ENCODE measurements at regions not wholly inside any gene's neighbourhood (a gene's known extent, or its start where the extent isn't known, plus 50 kb on each side); places are given as distances from the start of the nearest gene placed in this dataset.

- no peak for ATAC-seq (ENCODE audit: low read depth)
- H3K4me2 ChIP-seq (replicated peaks; ENCODE audit: low read depth, low read length, poor library complexity, severe bottlenecking): no peak overlapping the region
- H3K9me3 ChIP-seq (ENCODE audit: control extremely low read depth in 1 of 3, control insufficient read depth in 2 of 3, insufficient read depth in 1 of 3, low read length in 2 of 3): peaks cover 0 to 5% (median 4%) of the 10 kb centered on the region in 3 donors
- POLR2A ChIA-PET: no interaction called here
- 59% methylated on average over 3 of the region's 3 CpGs for WGBS (ENCODE audit: insufficient coverage)
- H3K27me3 ChIP-seq (replicated peaks in 1 of 4; ENCODE audit: control extremely low read depth in 1 of 4, control insufficient read depth in 3 of 4, insufficient read depth in 4 of 4, low read length in 3 of 4): no peaks in the 10 kb centered on the region
- Mint-ChIP-seq H3K9me3 (ENCODE audit: insufficient read depth) (peaks cover 7% of the 10 kb centered on the region), H3K27ac (no peak overlapping the region), H3K27me3 (no peaks in the 10 kb centered on the region), H3K4me1 (no peaks in the 10 kb centered on the region), H3K4me3 (no peak overlapping the region)
- CTCF ChIA-PET: no interaction called here
- H3K9ac ChIP-seq (ENCODE audit: low read length): no peak overlapping the region
- no peaks in the 10 kb centered on the region for H3K36me3 ChIP-seq (replicated peaks in 1 of 2; ENCODE audit: control extremely low read depth in 1 of 2, control insufficient read depth in 1 of 2, extremely low read depth in 1 of 2, insufficient read depth in 2 of 2, low read length in 1 of 2)
- H3K4me3 ChIP-seq (ENCODE audit: control extremely low read depth in 1 of 5, extremely low read depth in 1 of 5, insufficient read depth in 1 of 5, low read depth in 2 of 5, low read length in 4 of 5): no peak overlapping the region
- no peak overlapping the region for H3K27ac ChIP-seq (ENCODE audit: low read length in 2 of 2)
- H2AFZ ChIP-seq (ENCODE audit: insufficient read depth, low read depth, low read length, poor library complexity, severe bottlenecking): no peak overlapping the region
- intact Hi-C loops (cut with micrococcal nuclease): no loop called here
- no peaks in the 10 kb centered on the region for H3K4me1 ChIP-seq (ENCODE audit: control insufficient read depth in 2 of 2, insufficient read depth in 2 of 2, low read length in 2 of 2)
- no peak for TF ChIP-seq EZH2 (IDR thresholded peaks at IDR 0.05; ENCODE audit: borderline replicate concordance, insufficient read depth, low read depth, low read length, poor library complexity, severe bottlenecking)
- no peak for TF ChIP-seq CTCF (IDR thresholded peaks at IDR 0.05)
- no peak for DNase-seq
- H4K20me1 ChIP-seq (ENCODE audit: control insufficient read depth, insufficient read depth, low read length, poor library complexity, severe bottlenecking): no peaks in the 10 kb centered on the region
- no peaks in the 10 kb centered on the region for H3K79me2 ChIP-seq (ENCODE audit: control insufficient read depth, insufficient read depth, low read length)
Measured at GRCh38 chr10:37572206-37572605, 285.2 kb downstream of the ZNF248 start.

- no peaks in the 10 kb centered on the region for H4K20me1 ChIP-seq (ENCODE audit: control insufficient read depth, insufficient read depth, low read length, poor library complexity, severe bottlenecking)
- POLR2A ChIA-PET: no interaction called here
- intact Hi-C loops (cut with micrococcal nuclease): no loop called here
- no peak overlapping the region for H3K4me3 ChIP-seq (ENCODE audit: control extremely low read depth in 1 of 5, extremely low read depth in 1 of 5, insufficient read depth in 1 of 5, low read depth in 2 of 5, low read length in 4 of 5)
- H3K4me3 Mint-ChIP-seq: no peak overlapping the region
- CTCF ChIA-PET: no interaction called here
- no peak overlapping the region for H3K4me2 ChIP-seq (replicated peaks; ENCODE audit: low read depth, low read length, poor library complexity, severe bottlenecking)
- DNase-seq (no peak), ATAC-seq (ENCODE audit: low read depth) (no peak)
- no peaks in the 10 kb centered on the region for H3K27me3 ChIP-seq (replicated peaks in 1 of 4; ENCODE audit: control extremely low read depth in 1 of 4, control insufficient read depth in 3 of 4, insufficient read depth in 4 of 4, low read length in 3 of 4)
- H3K27ac Mint-ChIP-seq: no peak overlapping the region
- H3K9me3 Mint-ChIP-seq (ENCODE audit: insufficient read depth): peaks cover 3% of the 10 kb centered on the region
- no peak overlapping the region for H3K27ac ChIP-seq (ENCODE audit: low read length in 2 of 2)
- no peaks in the 10 kb centered on the region for H3K4me1 Mint-ChIP-seq
- H3K9ac ChIP-seq (ENCODE audit: low read length): no peak overlapping the region
- no peaks in the 10 kb centered on the region for H3K79me2 ChIP-seq (ENCODE audit: control insufficient read depth, insufficient read depth, low read length)
- peaks cover 0 to 6% (median 1%) of the 10 kb centered on the region in 3 donors for H3K9me3 ChIP-seq (ENCODE audit: control extremely low read depth in 1 of 3, control insufficient read depth in 2 of 3, insufficient read depth in 1 of 3, low read length in 2 of 3)
- H2AFZ ChIP-seq (ENCODE audit: insufficient read depth, low read depth, low read length, poor library complexity, severe bottlenecking): no peak overlapping the region
- H3K4me1 ChIP-seq (ENCODE audit: control insufficient read depth in 2 of 2, insufficient read depth in 2 of 2, low read length in 2 of 2): no peaks in the 10 kb centered on the region
- 75% methylated on average over 2 of the region's 6 CpGs for WGBS (ENCODE audit: insufficient coverage)
- no peaks in the 10 kb centered on the region for H3K27me3 Mint-ChIP-seq
- H3K36me3 ChIP-seq (replicated peaks in 1 of 2; ENCODE audit: control extremely low read depth in 1 of 2, control insufficient read depth in 1 of 2, extremely low read depth in 1 of 2, insufficient read depth in 2 of 2, low read length in 1 of 2): no peaks in the 10 kb centered on the region
- TF ChIP-seq EZH2 (IDR thresholded peaks at IDR 0.05; ENCODE audit: borderline replicate concordance, insufficient read depth, low read depth, low read length, poor library complexity, severe bottlenecking) (no peak), CTCF (IDR thresholded peaks at IDR 0.05) (no peak)
Measured at GRCh38 chr10:37566332-37566731, 291.1 kb downstream of the ZNF248 start.
